Keratinocyte (primary cell): ENCODE measurements at regions not wholly inside any gene's neighbourhood (a gene's known extent, or its start where the extent isn't known, plus 50 kb on each side); places are given as distances from the start of the nearest gene placed in this dataset.

Experiments
- DNase-seq: peaks from one replicate; pipeline ENCODE4 v3.0.0-alpha.2; 2011; ENCODE audit warnings: low read depth, missing footprints, low spot score
- FAIRE-seq: peaks from 2 replicates; lab custom pipeline; 2011; peaks lifted over from hg19 to GRCh38; lab: Jason Lieb, UNC
- H2AFZ ChIP-seq: 2 replicates; pipeline ENCODE4 v1.6.0; 2012; ENCODE audit warnings: low read length, control low read depth, inconsistent platforms; ENCODE audit not compliant: control insufficient read depth
- H3K27ac ChIP-seq: 2 replicates; pipeline ENCODE4 v1.5.1; 2011; ENCODE audit warnings: low read length; ENCODE audit not compliant: control insufficient read depth, insufficient read depth
- H3K27me3 ChIP-seq: 3 replicates; pipeline ENCODE4 v1.6.0; 2011; ENCODE audit warnings: low read length; ENCODE audit not compliant: control insufficient read depth, insufficient read depth; ENCODE audit errors: extremely low read depth
- H3K36me3 ChIP-seq, 2 experiments: 2 replicates in 1 of 2; 3 replicates in 1 of 2; pipeline ENCODE4 v1.5.1; 2011; ENCODE audit warnings: low read length in 2 of 2, mild to moderate bottlenecking in 1 of 2; ENCODE audit not compliant: control insufficient read depth in 2 of 2, insufficient read depth in 2 of 2; ENCODE audit errors: extremely low read depth in 1 of 2
- H3K4me1 ChIP-seq: 3 replicates; pipeline ENCODE4 v1.5.1; 2011; ENCODE audit warnings: low read length; ENCODE audit not compliant: control insufficient read depth, insufficient read depth; ENCODE audit errors: extremely low read depth
- H3K4me2 ChIP-seq: 3 replicates; pipeline ENCODE4 v1.6.0; 2011; ENCODE audit warnings: low read depth, low read length; ENCODE audit not compliant: control insufficient read depth, insufficient read depth; ENCODE audit errors: extremely low read depth
- H3K4me3 ChIP-seq, 3 experiments: fragments of 200-600 bp in 1 of 3; sonication (generic) in 1 of 3; 2 replicates in 2 of 3; 3 replicates in 1 of 3; pipeline ENCODE4 v1.5.1; 2011 to 2016; ENCODE audit warnings: low read length in 3 of 3, mild to moderate bottlenecking in 3 of 3, control low read depth in 2 of 3, inconsistent platforms in 1 of 3, low read depth in 1 of 3, mixed read lengths in 1 of 3, mixed run types in 1 of 3, moderate library complexity in 1 of 3; ENCODE audit not compliant: control insufficient read depth in 2 of 3, insufficient read depth in 2 of 3; ENCODE audit errors: extremely low read depth in 1 of 3
- H3K79me2 ChIP-seq: 2 replicates; pipeline ENCODE4 v1.6.0; 2012; ENCODE audit warnings: low read length; ENCODE audit not compliant: control insufficient read depth, insufficient read depth
- H3K9ac ChIP-seq: 3 replicates; pipeline ENCODE4 v1.6.0; 2011; ENCODE audit warnings: low read length; ENCODE audit not compliant: control insufficient read depth, insufficient read depth; ENCODE audit errors: extremely low read depth
- H3K9me1 ChIP-seq: 3 replicates; pipeline ENCODE4 v1.6.0; 2011; ENCODE audit warnings: low read length; ENCODE audit not compliant: control insufficient read depth, insufficient read depth; ENCODE audit errors: extremely low read depth
- H3K9me3 ChIP-seq: 2 replicates; pipeline ENCODE4 v1.5.1; 2012; ENCODE audit warnings: low read depth, low read length; ENCODE audit not compliant: control insufficient read depth
- H4K20me1 ChIP-seq: 3 replicates; pipeline ENCODE4 v1.6.0; 2011; ENCODE audit warnings: low read length; ENCODE audit not compliant: control insufficient read depth, insufficient read depth; ENCODE audit errors: extremely low read depth
- EZH2 ChIP-seq: IDR thresholded peaks from one replicate; pipeline ENCODE4 v1.6.1; 2012; ENCODE audit warnings: inconsistent platforms, mild to moderate bottlenecking, low read length, moderate library complexity
- dilution Hi-C: fragments of 300-500 bp; cut with MboI; formaldehyde crosslinking; loops from one replicate; pipeline ENCODE4 v1.7.0; 2020; ENCODE audit warnings: low sequenced_read_pairs; ENCODE audit not compliant: extremely low pct_ligation_motif_present
- TF ChIP-seq, protein P1 (sequence below), 3 experiments: IDR thresholded peaks in 1 of 3; conservative IDR thresholded peaks in 1 of 3; optimal IDR thresholded peaks in 1 of 3; 2 replicates in 2 of 3; 3 replicates in 1 of 3; pipeline versions ENCODE3 to v1.5.1; 2011; ENCODE audit warnings: low read length in 3 of 3, mild to moderate bottlenecking in 3 of 3, moderate library complexity in 2 of 3, control low read depth in 1 of 3, inconsistent platforms in 1 of 3; ENCODE audit not compliant: insufficient read depth in 2 of 3; ENCODE audit errors: extremely low read depth in 1 of 3

DNA sequence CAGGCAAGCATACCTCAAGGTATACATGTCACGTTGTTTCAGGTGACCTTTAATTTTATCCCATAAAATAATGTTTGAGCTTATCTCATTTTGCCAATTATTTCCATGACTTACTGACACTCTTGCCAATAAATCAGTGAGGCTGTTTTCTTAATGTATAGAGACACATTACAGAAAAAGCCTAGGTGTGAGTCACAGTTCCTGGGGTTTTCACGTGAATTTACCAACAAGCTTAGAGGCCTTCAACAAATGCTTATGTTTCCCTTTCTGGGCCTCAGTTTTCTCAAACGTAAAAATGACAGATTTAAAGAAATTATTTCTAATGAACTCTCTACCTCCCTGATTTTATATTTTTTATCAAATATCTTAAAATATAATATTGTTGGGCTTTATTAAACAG lies 517.5 kb upstream of the SPHKAP start:
- TF ChIP-seq, protein P1, sequence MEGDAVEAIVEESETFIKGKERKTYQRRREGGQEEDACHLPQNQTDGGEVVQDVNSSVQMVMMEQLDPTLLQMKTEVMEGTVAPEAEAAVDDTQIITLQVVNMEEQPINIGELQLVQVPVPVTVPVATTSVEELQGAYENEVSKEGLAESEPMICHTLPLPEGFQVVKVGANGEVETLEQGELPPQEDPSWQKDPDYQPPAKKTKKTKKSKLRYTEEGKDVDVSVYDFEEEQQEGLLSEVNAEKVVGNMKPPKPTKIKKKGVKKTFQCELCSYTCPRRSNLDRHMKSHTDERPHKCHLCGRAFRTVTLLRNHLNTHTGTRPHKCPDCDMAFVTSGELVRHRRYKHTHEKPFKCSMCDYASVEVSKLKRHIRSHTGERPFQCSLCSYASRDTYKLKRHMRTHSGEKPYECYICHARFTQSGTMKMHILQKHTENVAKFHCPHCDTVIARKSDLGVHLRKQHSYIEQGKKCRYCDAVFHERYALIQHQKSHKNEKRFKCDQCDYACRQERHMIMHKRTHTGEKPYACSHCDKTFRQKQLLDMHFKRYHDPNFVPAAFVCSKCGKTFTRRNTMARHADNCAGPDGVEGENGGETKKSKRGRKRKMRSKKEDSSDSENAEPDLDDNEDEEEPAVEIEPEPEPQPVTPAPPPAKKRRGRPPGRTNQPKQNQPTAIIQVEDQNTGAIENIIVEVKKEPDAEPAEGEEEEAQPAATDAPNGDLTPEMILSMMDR (optimal IDR thresholded peaks at IDR 0.05 in 1 of 3, IDR thresholded peaks at IDR 0.05 in 1 of 3, conservative IDR thresholded peaks at IDR 0.05 in 1 of 3; ENCODE audit: extremely low read depth in 1 of 3, insufficient read depth in 2 of 3, low read length in 3 of 3), result no peak
- no peak for TF ChIP-seq EZH2
- Histone ChIP-seq H3K36me3 (no peaks in the 10 kb centered on the region), H4K20me1 (no peaks in the 10 kb centered on the region), H2AFZ (no peak overlapping the region), H3K4me2 (no peak overlapping the region), H3K4me1 (peaks cover 7% of the 10 kb centered on the region), H3K79me2 (no peaks in the 10 kb centered on the region), H3K27ac (no peak overlapping the region), H3K27me3 (no peaks in the 10 kb centered on the region), H3K4me3 (no peak overlapping the region), H3K9ac (no peak overlapping the region), H3K9me1 (no peaks in the 10 kb centered on the region), H3K9me3 (no peaks in the 10 kb centered on the region)
- dilution Hi-C loops, result no loop called here
- FAIRE-seq (no peak), DNase-seq (no peak)

DNA sequence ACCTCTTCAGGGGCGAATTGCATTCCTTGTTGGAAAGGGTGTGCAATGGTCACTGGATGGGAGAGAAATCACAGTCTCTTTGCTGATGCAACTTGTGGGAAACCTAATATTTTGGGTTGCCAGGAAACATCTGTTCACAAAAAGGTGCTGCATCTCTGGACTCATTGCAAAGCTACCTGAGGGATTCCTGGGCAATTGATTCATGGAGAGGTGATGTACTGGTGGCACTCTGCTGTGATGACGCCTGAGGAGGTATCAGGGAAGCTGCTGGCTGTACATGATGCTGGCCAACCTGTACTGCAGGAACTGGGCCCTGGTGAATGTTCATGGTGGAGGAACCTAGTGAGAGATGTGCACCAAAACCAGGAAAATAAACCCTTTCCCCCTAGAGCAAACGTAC lies 516.0 kb upstream of the SPHKAP start:
- H3K36me3 ChIP-seq, result no peaks in the 10 kb centered on the region
- H3K4me1 ChIP-seq, result peaks cover 7% of the 10 kb centered on the region
- H3K4me2 ChIP-seq, result no peak overlapping the region
- DNase-seq (no peak), FAIRE-seq (no peak)
- no peaks in the 10 kb centered on the region for H3K27me3 ChIP-seq
- no peaks in the 10 kb centered on the region for H4K20me1 ChIP-seq
- H2AFZ ChIP-seq, result no peak overlapping the region
- dilution Hi-C loops, result no loop called here
- no peak for TF ChIP-seq EZH2
- TF ChIP-seq, protein P1 (optimal IDR thresholded peaks at IDR 0.05 in 1 of 3, IDR thresholded peaks at IDR 0.05 in 1 of 3, conservative IDR thresholded peaks at IDR 0.05 in 1 of 3; ENCODE audit: extremely low read depth in 1 of 3, insufficient read depth in 2 of 3, low read length in 3 of 3), result no peak
- H3K79me2 ChIP-seq, result no peaks in the 10 kb centered on the region
- no peak overlapping the region for H3K4me3 ChIP-seq
- no peak overlapping the region for H3K27ac ChIP-seq
- H3K9ac ChIP-seq, result no peak overlapping the region
- no peaks in the 10 kb centered on the region for H3K9me3 ChIP-seq
- H3K9me1 ChIP-seq, result no peaks in the 10 kb centered on the region
